ENCODE measurements at regions not wholly inside any gene's neighbourhood (a gene's known extent, or its start where the extent isn't known, plus 50 kb on each side); places are given as distances from the start of the nearest gene placed in this dataset.

DNA sequence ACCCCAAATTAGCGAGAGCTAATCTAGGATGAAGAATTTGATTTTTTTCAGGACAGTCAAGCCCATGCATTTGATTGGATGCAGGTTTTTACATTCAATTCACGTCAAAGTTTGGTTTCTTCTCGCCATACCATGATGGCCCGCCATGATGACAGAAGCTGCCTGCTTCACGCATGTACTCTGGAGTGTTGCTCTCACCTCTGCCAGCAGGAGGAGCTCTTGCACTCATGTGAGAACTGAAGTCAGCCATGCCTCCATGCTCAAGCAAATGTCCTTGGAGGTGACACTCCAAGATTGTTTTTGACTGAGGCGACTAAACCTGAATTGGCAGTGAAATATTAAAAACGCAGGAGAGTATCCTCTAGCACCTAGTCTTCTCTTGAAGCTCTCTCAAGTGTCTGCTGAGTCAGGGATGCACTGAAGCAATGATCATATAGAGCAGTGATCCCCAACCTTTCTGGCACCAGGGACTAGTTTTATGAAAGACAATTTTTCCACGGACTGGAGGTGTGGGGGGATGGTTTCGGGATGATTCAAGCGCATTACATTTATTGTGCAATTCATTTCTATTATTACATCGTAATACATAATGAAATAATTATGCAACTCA lies 120.9 kb downstream of the SAMMSON start:
- ChIA-PET CTCF (interaction anchor here (0.6 to 3.2 kb wide), 11 partner anchors 9 to 1319 kb away, joined by 3 to 12 read pairs (median 4); no protein-coding TSS in a partner anchor), POLR2A (no interaction called here)
- Mint-ChIP-seq H3K4me1 (no peaks in the 10 kb centered on the region), H3K36me3 (ENCODE audit: low read depth) (no peaks in the 10 kb centered on the region), H3K4me3 (no peak overlapping the region), H3K27me3 (peaks cover 3% of the 10 kb centered on the region), H3K9me3 (no peaks in the 10 kb centered on the region), H3K27ac (no peak overlapping the region)
- peak; percentile 61 for DNase-seq

DNA sequence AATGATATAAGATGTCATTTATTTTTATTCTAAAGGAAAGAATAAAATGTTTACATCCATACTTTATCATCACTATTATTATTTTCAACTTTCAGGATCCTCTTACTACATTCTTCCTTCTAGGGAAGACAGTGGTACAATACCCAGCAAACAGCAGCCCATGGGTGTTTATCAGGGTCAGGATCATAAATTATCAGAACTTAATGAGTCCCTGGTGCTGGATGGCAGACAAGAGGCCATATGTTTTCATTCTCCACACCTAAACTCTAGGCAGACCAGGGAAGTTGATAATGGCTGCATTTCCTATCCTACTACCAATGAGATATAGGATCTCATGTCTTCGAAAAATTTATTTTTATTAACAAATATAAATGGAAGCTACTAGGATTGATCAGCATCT lies 127.7 kb downstream of the SAMMSON start:
- ChIA-PET CTCF (no interaction called here), POLR2A (no interaction called here)
- Mint-ChIP-seq H3K27me3 (peaks cover 4% of the 10 kb centered on the region), H3K4me1 (no peaks in the 10 kb centered on the region), H3K9me3 (no peaks in the 10 kb centered on the region), H3K36me3 (ENCODE audit: low read depth) (no peaks in the 10 kb centered on the region), H3K27ac (no peak overlapping the region), H3K4me3 (no peak overlapping the region)
- DNase-seq: no peak

DNA sequence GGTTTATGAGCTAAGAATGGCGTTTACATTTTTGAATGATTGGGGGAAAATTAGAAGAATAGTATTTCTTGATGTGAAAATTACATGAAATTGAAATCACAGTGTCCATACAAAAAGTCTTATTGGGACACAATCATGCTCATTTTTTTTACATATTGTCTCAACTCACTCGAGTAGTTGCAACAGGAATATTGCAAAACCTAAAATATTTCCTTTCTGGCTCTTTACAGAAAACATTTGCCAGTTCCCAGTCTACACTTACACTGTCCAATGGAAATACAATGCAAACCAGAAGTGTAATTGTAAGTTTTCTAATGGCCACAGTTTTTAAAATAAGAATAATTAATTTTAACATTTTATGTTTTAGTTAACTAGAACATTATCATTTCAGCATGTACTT lies 137.8 kb downstream of the SAMMSON start:
- no peak for DNase-seq
- CTCF ChIA-PET: no interaction called here
- Mint-ChIP-seq H3K27me3 (no peaks in the 10 kb centered on the region), H3K9me3 (no peaks in the 10 kb centered on the region), H3K27ac (no peak overlapping the region), H3K36me3 (ENCODE audit: low read depth) (no peaks in the 10 kb centered on the region), H3K4me3 (no peak overlapping the region), H3K4me1 (no peaks in the 10 kb centered on the region)
- POLR2A ChIA-PET: no interaction called here

DNA sequence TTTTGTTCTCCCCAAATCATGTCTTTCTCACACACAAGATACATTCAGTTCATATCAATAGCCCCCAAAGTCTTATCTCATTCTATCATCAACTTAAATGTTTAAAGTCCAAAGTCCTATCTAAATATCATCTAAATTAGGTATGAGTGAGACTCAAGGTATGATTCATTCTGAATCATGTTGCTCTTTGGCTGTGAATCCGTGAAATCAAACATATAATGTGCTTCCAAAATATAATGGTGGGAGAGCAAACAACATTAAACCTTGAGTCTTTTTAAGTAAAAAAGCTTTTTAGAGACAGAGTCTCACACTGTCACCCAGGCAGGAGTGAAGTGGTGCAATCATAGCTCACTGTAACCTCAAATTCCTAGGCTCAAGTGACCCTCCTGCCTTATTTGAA lies 139.1 kb downstream of the SAMMSON start:
- Mint-ChIP-seq H3K4me3 (no peak overlapping the region), H3K27me3 (no peaks in the 10 kb centered on the region), H3K4me1 (no peaks in the 10 kb centered on the region), H3K27ac (no peak overlapping the region), H3K36me3 (ENCODE audit: low read depth) (no peaks in the 10 kb centered on the region), H3K9me3 (no peaks in the 10 kb centered on the region)
- ChIA-PET POLR2A (no interaction called here), CTCF (no interaction called here)
- no peak for DNase-seq
